ENCODE measurements at regions not wholly inside any gene's neighbourhood (a gene's known extent, or its start where the extent isn't known, plus 50 kb on each side); places are given as distances from the start of the nearest gene placed in this dataset.

GRCh38 chr13:59451236-59451635 lies 712.5 kb downstream of the DIAPH3 start:
- Histone ChIP-seq H3K9me3 (ENCODE audit: control insufficient read depth, insufficient read depth, low read depth, low read length) (no peaks in the 10 kb centered on the region), H3K27ac (ENCODE audit: extremely low read depth, low read depth, low read length) (no peak overlapping the region), H3K36me3 (ENCODE audit: control insufficient read depth in 2 of 2, insufficient read depth in 1 of 2, low read length in 2 of 2) (no peaks in the 10 kb centered on the region), H3K4me3 (ENCODE audit: low read depth, low read length) (no peak overlapping the region), H3K4me1 (ENCODE audit: control insufficient read depth, insufficient read depth, low read length) (no peaks in the 10 kb centered on the region)
- ChIA-PET CTCF (no interaction called here), POLR2A (no interaction called here)
- no peak for TF ChIP-seq ZNF146 (tag by site-specific recombination; IDR thresholded peaks at IDR 0.05)
- TF ChIP-seq ZIC2 (tag by site-specific recombination; IDR thresholded peaks at IDR 0.05) = no peak
- no peak for TF ChIP-seq BCL6B (tag by site-specific recombination; IDR thresholded peaks at IDR 0.05)

GRCh38 chr13:59452189-59452890 lies 711.4 kb downstream of the DIAPH3 start:
- ChIA-PET CTCF (no interaction called here), POLR2A (no interaction called here)
- Histone ChIP-seq H3K4me1 (ENCODE audit: control insufficient read depth, insufficient read depth, low read length) (no peaks in the 10 kb centered on the region), H3K4me3 (ENCODE audit: low read depth, low read length) (no peak overlapping the region), H3K36me3 (ENCODE audit: control insufficient read depth in 2 of 2, insufficient read depth in 1 of 2, low read length in 2 of 2) (no peaks in the 10 kb centered on the region), H3K27ac (ENCODE audit: extremely low read depth, low read depth, low read length) (no peak overlapping the region), H3K9me3 (ENCODE audit: control insufficient read depth, insufficient read depth, low read depth, low read length) (no peaks in the 10 kb centered on the region)
- no peak for TF ChIP-seq BCL6B (tag by site-specific recombination; IDR thresholded peaks at IDR 0.05)
- TF ChIP-seq TRIM28 (IDR thresholded peaks at IDR 0.05; ENCODE audit: borderline replicate concordance, low read length) = no peak
- no peak for TF ChIP-seq RBAK (tag by site-specific recombination; IDR thresholded peaks at IDR 0.05)
- no peak for TF ChIP-seq ZNF768 (tag by site-specific recombination; IDR thresholded peaks at IDR 0.05)
- no peak for TF ChIP-seq ZNF19 (tag by site-specific recombination; IDR thresholded peaks at IDR 0.05; ENCODE audit: low read depth)
- no peak for TF ChIP-seq ZNF658 (tag by site-specific recombination; IDR thresholded peaks at IDR 0.05)
- TF ChIP-seq ZNF521 (tag by site-specific recombination; IDR thresholded peaks at IDR 0.05) = no peak
- no peak for TF ChIP-seq ZNF184 (tag by site-specific recombination; IDR thresholded peaks at IDR 0.05)
- TF ChIP-seq HOXA7 (CRISPR knock-in tag; IDR thresholded peaks at IDR 0.05; ENCODE audit: borderline replicate concordance) = no peak
- no peak for TF ChIP-seq HOXC10 (CRISPR knock-in tag; IDR thresholded peaks at IDR 0.05)
- TF ChIP-seq ZBTB48 (tag by site-specific recombination; IDR thresholded peaks at IDR 0.05) = no peak
- no peak for TF ChIP-seq SP2 (tag by site-specific recombination; IDR thresholded peaks at IDR 0.05)
- no peak for TF ChIP-seq ZNF398 (tag by site-specific recombination; IDR thresholded peaks at IDR 0.05)
- TF ChIP-seq ZNF473 (tag by site-specific recombination; IDR thresholded peaks at IDR 0.05) = no peak
- TF ChIP-seq ZSCAN4 (tag by site-specific recombination; IDR thresholded peaks at IDR 0.05) = no peak
- no peak for TF ChIP-seq ZNF354C (tag by site-specific recombination; IDR thresholded peaks at IDR 0.05; ENCODE audit: borderline replicate concordance, low read depth)

Data from HEK293 (cell line).